Stimulated activated CD8-positive, alpha-beta memory T cell treated with anti-CD3 and anti-CD28 coated beads, Interleukin-12 subunit alpha, Interleukin-12 subunit beta, amount 100 ng/mL, for 24 hours (primary cell): ENCODE measurements at regions not wholly inside any gene's neighbourhood (a gene's known extent, or its start where the extent isn't known, plus 50 kb on each side); places are given as distances from the start of the nearest gene placed in this dataset.
"Not testable (repeated sequence)": the region's sequence is repeated elsewhere in the genome, so short reads cannot be mapped to it uniquely, and the experiment has no call there.

Experiments used
- DNase-seq: peaks from one replicate; pipeline ENCODE4 v3.0.0-alpha.2; 2020; ENCODE audit errors: extremely low read depth

DNA sequence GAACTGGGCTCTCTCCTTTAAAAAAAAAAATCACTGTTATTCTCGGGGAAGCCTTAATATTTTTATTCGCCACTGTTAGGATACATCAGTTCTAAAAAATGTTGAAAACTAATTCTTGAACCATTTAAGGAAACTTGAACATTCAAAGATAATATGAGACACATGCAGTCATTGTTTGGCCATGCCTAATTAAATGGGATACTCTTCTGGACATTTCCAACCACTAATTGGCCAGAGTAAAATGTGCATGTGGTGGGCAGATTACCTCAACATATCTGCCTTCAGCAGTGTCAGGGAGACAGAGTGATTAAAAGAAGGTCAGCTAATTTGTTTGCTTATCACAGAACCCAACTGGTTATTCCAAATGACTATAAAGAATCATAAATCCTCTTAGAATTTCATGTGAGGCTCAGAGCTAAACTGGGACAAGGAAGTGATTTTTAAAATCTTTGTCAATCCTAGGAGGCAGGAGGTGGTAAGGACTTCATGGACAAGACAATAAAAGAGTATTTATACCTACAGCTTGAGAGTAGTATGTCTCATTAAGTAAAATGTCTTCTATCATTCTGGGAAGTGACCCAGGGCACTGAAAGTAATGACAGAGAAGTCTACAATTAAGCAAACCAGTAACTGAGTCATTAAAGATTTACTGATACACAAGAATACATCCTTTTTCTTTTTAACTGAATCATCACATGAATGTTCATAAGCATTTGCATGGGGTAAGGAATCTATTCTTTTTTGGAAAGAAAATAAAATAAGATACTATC lies 242.9 kb upstream of the TRPM3 start:
- no peak for DNase-seq

DNA sequence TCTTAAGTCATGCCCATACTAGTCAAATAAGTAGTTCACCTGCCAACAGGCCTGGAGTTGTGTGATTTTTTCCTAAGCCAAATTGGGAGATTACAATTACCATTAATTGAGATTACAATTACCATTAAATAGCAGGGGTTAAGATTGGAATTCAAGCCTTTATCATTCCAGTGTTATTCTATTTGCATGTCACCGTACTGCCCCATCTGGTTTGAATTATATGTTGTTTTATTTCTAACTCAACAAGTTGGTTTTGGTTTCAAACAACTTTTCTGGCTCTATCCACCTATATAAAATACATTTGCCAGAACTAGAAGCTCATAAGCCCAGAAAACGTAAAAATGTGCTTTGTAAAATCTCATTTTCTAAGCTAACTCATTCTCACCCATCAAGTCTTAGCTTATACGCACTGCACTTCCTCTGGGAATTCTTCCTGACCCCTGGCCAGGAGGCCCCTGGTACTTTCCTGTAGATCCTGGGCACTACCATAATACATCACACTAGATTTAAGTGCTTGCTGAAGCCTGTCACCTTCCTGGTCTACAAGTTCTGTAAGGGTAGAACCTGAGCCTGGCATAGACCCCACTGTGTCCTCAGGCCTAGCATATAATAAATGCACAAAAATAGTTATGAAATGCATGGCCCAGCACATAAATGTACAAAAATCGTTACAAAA lies 242.0 kb upstream of the TRPM3 start:
- DNase-seq: no peak

DNA sequence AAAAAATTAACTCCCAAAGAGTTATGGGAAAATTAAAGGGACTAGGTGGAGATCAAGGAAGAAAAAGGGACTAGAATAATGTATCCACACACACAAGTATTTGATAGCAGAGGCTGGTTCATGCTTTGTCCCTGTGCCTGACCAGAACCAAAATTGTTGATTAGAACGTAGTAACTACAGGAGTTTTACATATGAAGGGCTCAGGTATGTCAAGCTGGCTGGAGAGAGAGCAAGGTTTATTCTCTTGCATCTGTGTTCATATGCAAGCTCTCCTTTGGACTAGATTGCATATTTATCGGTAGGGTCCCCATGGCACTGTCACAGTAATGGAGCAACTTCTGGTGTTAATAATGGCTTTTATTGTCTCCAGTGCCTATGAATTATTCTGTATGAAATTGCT lies 239.9 kb upstream of the TRPM3 start:
- DNase-seq: no peak

DNA sequence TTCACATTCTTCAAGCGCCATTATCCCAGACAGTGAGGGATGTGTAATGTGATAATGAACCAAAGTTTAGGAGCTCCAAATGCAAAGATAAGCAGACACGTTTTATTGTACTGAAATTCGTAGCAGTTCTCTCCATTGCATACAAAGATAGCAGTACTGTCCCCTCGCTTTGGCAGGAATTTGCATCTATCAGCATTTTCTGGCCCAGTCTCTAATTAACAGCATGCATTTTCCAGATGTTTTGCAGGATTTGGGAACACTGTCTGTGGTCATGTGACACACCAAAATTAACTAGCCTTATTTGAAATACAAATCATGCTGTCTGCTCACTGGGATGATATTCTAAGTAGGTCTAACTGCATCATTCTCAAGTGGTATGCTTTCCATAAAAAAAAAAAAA lies 235.9 kb upstream of the TRPM3 start:
- DNase-seq: no peak

DNA sequence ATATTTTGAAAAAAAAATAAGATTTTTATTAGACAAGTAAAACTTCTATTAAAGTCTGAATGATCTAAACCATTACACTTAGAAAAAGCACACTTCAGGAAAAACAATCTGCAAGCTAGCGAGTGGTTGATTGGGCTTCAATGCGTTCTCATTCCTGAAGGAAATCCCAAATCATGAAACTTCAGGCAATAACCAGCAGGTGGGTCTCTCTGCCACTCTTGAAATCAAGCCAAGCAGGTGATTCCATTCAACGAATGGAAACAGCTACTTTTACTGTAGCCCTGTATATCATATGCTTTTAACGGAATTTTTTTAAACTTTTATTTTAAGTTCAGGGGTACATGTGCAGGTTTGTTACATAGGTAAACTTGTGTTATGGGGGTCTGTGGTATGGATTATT lies 234.5 kb upstream of the TRPM3 start:
- no peak for DNase-seq

DNA sequence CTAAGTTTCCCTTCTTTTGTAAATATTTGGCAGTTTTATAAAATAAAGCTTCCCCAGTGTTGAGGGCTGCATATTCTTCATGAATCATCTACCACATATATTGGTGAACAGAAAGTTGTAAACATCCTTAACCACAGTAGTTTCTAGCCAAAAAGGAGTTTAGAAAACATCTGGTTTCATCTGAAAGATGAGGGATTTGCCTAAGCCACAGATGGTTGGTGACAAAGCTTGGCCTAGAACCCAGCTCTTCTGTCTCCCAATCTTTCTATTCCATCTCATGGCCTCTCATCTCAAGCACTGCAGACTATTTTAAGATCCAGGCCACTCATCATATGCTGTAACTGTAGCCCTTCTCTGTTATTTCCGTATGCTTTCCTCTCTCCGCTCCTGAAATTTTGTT lies 232.3 kb upstream of the TRPM3 start:
- no peak for DNase-seq

DNA sequence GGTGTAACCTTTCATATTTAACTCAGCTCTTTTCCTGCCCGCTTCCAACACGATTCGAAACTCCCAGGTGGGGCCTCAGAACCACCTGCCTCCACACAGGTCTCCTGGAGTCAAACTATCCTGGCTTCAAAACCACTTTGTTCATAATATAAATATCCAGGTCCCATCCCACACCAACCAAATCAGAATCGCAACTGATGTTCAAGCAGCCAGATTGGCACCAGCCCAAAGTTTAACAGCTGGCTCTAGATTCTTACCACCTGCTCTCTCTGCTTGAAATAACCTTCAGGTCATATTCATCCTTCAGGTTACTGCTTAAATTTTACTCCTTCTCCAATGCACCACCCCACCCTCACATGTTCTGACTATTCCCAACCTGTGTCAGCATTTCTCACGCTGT lies 231.4 kb upstream of the TRPM3 start:
- no peak for DNase-seq

DNA sequence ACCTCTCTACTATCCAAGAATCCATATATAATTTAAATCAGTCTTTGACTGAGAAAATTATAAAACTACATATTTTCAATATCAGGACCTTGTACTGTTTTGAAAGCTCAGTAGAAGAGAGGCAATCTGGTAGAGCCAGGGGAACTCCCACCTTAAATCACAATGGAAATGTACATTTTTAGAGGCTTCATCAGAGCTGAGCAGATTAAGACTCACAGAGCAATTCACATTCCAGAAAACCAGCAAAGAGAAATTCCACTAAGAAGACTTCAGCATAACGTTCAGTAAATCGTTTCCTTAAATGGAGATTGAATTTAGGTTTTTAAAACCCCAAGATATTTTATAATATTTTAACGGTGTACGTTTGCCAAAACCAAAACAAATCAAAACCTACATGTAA lies 227.8 kb upstream of the TRPM3 start:
- DNase-seq: no peak

DNA sequence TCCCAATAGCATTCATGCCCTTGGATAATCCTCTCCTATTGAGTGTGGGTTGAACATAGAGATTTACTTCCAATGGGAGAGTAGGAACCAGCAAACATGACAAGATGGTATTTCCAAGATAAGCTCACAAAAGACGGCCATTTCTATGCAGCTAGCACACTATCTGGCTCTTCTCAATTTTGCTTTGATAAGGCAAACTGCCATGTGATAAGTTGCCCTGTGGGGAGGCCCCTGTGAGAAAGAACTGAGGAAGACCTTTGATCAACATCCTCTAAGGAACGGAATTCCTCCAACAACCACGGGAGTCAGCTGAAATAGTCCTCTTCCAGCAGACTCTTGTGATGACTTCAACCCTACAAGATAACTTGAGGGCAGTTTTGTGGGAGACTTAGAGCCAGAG lies 211.9 kb upstream of the TRPM3 start:
- DNase-seq: no peak

DNA sequence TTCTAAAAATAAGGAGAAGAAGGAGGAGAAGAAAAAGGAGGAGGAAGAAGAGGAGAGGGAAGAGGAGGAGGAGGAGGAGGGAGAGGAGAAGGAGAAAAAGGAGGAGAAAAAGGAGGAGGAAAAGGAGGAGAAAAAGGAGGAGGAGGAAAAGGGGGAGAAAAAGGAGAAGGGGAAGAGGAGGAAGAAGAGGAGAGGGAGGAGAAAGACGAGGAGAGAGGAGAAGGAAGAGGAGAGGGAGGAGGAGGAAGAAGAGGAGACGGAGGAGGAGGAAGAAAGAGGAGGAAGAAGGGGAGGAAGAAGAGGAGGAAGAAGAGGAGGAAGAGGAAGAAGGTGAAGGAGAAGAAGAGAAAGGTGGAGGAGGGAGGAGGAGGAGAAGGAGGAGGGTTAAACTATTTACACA lies 210.2 kb upstream of the TRPM3 start:
- DNase-seq: no peak

DNA sequence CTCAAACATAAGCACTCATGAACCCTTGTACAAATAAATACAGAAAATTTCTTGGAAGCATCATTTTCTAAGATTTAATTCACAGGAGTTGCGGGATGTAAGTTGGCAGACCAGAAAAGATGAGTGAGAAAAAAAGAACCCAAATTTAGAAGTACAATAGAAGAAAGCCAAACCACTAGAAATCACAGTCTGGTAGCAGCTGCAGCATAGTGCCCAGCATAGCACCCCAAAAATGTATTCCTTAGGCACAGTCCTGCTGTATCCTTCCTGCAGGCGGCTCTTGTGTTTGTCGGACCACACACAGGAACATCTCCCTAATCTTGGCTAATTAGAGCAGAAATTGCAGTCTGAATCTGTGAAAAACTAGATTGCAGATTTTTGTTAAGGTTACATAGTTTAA lies 208.5 kb upstream of the TRPM3 start:
- no peak for DNase-seq

DNA sequence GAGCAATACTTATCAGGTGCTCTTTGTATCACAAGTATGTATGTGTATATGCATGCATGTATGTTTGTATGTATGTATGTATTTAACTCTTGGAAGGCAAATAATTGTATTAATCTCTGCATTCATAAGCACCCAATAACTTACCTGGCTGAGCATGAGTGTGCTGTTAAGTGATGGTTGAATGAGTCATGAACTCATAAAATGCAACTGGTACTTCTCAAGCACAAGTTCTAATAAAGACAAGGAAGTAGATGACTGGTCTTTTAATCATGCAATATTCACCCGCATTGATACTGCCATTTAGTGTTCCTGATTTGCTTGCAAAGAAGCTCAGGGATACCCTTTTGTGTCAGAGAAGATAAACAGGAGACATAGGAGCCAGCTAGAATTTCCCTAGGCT lies 204.9 kb upstream of the TRPM3 start:
- DNase-seq: no peak

DNA sequence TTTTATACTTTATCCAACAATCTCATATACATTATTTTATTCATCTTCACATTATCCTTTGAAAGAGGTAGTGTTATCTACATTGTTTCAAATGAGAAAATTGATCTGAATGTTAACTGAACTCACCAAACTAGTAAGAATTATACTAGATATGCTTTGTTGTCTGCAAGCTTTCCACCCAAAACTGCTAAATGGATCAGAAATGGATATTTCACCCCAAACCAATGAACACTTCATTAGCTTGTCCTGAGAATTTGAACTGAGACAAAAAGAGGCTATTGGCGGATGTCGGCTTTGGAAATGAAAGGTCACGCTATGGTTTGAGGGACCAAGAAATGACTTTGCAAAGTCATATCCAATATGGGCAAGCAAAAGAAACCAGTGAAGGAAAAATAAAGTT lies 201.9 kb upstream of the TRPM3 start:
- no peak for DNase-seq

DNA sequence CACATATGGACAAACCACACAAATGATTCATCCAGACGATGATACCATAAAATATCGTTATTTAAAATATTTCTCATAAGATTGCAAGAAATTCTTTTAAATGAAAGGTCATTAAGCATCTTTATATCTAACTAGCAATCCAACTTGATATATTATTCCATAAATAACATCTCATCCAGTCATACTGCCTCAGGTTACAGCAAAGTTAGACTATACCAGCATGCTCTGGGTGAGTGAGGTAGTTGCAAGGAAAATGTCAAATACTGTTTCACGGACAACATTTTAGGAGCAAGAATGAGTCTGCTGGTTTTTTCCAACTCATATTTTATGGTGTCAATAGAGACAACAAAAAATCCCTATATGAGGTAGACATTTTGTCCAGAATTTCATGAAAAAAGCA lies 200.9 kb upstream of the TRPM3 start:
- no peak for DNase-seq

DNA sequence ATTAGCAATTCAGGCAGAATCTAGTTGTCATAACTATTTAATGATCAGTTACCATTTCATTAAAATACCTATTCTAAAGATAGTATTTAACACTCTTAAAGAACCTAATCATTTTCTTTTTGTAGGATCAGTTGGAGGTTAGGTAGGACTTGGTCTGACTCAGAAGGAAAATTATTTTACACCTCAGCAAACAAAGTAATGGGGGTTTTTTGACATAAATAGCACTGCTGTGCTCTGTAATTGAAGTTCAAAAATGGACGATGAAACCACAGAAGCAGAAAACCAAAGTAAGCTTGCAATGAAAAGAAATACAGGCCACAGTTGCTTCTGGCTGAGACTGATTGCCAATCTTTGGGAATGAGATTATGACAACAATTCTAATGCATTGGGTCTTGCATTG lies 187.0 kb upstream of the TRPM3 start:
- no peak for DNase-seq

DNA sequence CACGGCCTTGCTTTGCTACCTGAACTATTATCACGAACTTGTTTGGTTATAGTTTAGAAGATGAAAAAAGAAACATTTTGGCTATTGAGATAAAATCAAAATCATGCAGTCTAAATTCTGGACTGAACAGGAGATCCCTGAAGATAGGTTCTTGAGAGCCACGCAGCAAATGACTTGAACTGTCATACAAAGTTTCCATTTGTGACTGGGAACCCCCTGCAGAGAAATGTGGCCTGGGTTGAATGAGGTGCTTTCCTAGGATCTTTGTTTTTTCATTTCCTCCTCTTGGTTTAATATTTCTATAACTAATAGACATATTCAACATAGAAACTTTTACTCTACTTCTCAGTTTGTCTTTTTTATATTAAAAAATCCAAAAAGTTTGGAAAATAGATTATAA lies 184.7 kb upstream of the TRPM3 start:
- DNase-seq: no peak

DNA sequence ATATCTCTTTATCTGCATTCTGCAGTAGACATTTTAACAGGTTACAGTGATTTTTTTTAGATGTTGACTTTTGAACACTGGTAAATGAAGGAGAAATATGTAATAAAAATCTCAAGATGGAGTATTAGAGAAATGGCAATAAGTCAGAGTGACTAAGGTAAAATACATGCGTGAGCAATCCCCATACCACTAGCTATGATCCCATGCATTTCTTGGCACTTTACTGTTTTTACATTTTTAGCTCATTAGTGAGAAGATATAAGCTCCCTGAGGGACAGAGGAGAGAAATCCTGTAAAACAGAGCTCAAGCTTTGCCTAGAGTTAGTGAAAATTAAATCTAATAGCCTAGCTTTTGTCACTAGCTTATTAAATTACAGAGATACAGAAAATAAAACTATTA lies 181.9 kb upstream of the TRPM3 start:
- no peak for DNase-seq

DNA sequence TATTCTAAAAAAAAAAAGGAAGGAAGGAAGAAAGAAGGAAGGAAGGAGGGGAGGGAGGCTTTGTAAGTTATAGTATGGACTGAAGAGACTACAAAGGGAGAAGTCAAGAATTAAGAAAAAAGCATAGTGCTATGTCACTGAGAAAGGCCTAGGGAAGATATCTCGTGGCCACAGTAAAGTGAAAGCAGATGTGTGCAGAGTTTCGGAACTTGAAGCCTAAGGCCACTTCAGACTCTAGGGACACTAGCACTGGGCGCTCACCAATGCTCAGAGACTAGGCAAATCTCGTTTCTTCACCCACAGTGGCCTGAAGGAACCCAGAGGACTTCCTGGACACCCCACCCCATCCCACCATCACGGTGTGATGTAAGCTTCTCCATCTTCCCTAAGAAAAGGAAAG lies 181.4 kb upstream of the TRPM3 start:
- DNase-seq: no peak

DNA sequence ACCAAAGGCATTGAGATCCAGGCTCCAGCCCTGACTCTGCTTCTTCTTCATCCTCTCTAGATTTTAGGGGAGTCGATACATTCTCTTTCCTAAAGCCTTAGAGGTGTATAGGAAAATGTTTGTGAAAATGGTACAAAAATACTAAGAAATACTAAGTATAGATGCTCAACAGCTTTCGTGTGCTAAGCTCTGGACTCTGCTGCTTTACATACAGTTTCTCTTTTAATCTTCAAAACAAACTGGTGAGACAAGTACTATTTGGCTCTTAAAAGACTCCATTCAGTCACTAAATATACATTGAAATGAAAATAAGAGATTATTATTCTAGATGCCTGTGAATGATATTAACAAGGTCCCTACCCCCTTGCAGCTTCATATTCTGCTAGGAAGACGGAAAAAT lies 174.5 kb upstream of the TRPM3 start:
- no peak for DNase-seq

DNA sequence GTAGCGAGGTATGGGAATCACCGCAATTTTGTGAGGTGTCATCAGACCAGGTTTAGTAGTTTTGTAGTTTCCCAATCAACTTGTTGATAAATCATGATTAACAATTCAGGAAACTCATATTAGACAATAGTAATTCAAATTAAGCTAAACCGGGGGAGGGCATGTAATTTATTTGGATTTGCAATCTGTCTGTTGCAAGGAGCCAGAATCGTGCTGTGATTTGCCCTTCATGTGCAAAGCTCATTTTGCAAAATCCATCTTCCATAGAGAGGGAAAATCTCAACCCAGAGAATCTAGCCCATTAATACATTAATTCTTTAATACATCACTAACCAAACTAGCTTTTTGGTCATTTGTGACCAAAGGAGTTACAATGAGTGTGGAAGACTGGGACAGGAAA lies 164.7 kb upstream of the TRPM3 start:
- DNase-seq: no peak

DNA sequence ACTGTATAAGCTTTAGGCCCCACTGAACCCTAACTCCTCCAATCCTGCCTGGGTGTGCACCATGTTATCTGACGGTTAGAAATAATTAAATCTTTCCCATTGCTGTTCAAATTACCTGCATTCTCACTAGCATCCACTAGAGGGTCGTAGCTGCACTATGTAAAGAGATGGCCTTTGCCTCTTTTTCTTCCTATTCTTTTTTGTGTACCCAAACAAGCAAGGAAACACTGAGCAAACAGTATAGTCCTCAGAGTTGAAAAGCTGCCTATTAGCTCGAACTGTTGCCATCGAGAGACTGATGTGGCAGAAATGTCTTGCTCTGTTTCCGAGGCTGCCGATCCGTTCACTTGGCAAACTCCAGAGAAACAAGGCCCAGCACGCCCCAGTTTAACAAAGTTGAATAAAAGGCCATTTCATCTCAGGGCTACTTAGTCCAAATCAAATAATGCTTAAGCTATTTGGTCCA lies 163.8 kb upstream of the TRPM3 start:
- DNase-seq: no peak

DNA sequence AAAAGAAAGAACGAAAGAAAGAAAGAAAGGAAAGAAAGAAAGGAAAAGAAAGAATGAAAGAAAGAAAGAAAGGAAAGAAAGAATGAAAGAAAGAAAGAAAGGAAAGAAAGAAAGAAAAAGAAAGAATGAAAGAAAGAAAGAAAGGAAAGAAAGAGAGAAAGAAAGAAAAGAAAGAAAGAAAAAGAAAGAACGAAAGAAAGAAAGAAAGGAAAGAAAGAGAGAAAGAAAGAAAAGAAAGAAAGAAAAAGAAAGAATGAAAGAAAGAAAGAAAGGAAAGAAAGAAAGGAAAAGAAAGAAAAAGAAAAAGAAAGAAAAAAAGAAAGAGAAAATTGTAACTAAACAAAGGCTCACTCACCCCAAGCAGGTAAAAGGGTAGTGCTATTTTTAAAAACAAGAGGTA lies 160.7 kb upstream of the TRPM3 start:
- not testable (repeated sequence) for DNase-seq

DNA sequence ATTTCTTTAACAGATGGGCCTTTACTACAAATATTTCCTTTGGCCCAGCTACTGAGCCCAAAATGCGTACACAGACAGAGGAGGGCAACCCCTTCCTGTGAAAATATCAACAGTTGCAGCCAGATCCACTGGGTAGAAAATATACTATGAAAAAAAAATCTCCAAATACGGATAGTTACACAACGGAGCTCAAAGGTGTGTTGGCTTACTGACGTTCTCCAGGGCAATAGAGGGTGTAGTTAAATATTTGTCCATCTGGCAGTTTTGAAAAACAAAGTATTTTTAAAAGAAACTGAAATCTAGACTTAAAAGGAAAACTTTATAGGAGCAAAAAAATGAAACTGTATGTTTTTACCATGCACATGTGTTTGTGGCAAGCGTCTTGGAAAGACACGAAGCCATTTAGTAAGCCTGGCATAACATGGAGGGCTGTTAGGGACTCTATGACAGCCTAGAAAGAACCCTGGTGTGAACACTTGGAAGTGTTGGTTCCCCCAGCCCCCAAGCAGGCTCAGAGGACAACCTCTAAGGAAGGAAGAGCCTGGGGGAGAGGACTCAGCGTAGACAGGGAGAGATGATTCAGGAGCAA lies 157.8 kb upstream of the TRPM3 start:
- no peak for DNase-seq
